ENCODE measurements at regions not wholly inside any gene's neighbourhood (a gene's known extent, or its start where the extent isn't known, plus 50 kb on each side); places are given as distances from the start of the nearest gene placed in this dataset.

GRCh38 chr19:30095171-30095570 lies 153.1 kb downstream of the URI1 start:
- ATAC-seq, result no peak
- Histone ChIP-seq H3K9me1 (ENCODE audit: control insufficient read depth, insufficient read depth, low read length) (no peaks in the 10 kb centered on the region), H2AFZ (ENCODE audit: low read depth, low read length) (no peak overlapping the region), H3K27ac (ENCODE audit: extremely low read depth, low read depth, low read length) (no peak overlapping the region), H4K20me1 (replicated peaks; ENCODE audit: control insufficient read depth, insufficient read depth, low read length) (no peaks in the 10 kb centered on the region; the same call in 1 of the 2 replicates), H3K79me2 (ENCODE audit: control insufficient read depth, insufficient read depth, low read length) (no peaks in the 10 kb centered on the region), H3K4me1 (replicated peaks in 1 of 2; ENCODE audit: control insufficient read depth in 2 of 2, insufficient read depth in 2 of 2, low read length in 2 of 2) (peaks cover 0 to 3% of the 10 kb centered on the region in 2 experiments; a peak in 1 of 5 replicates), H3K27me3 (ENCODE audit: control insufficient read depth in 2 of 2, insufficient read depth in 2 of 2, low read length in 2 of 2) (peaks cover 9 to 31% of the 10 kb centered on the region in 2 experiments; a peak in 4 of 5 replicates), H3K4me2 (ENCODE audit: insufficient read depth, low read length) (no peak overlapping the region), H3K4me3 (no peak overlapping the region), H3K9me3 (replicated peaks; ENCODE audit: control insufficient read depth, insufficient read depth, low read depth, low read length) (no peaks in the 10 kb centered on the region), H3K36me3 (ENCODE audit: control insufficient read depth, insufficient read depth, low read length) (no peaks in the 10 kb centered on the region), H3K9ac (ENCODE audit: insufficient read depth in 1 of 2, low read depth in 2 of 2, low read length in 2 of 2) (no peak overlapping the region)
- CTCF ChIA-PET (ENCODE audit: low intra/inter-chr PET ratio), result no interaction called here
- BruUV-seq (replicated peaks), result no TSS peak
- intact Hi-C loops (cut with micrococcal nuclease), result no loop called here
- POLR2A ChIA-PET, result no interaction called here
- WGBS (ENCODE audit: insufficient coverage, low coverage, missing lambda C conversion rate), result 0% methylated on average over 3 of the region's 3 CpGs
- in situ Hi-C loops (cut with MboI), result no loop called here
- TF ChIP-seq ZFX (CRISPR knock-in tag; IDR thresholded peaks at IDR 0.05), result no peak
- no peak for TF ChIP-seq STAT6 (CRISPR knock-in tag; IDR thresholded peaks at IDR 0.05)
- DNase-seq (ENCODE audit: extremely low read depth in 1 of 4, low spot score in 3 of 4), result no peak
- FAIRE-seq, result no peak

Data from K562 (cell line).